ENCODE measurements at regions not wholly inside any gene's neighbourhood (a gene's known extent, or its start where the extent isn't known, plus 50 kb on each side); places are given as distances from the start of the nearest gene placed in this dataset.

DNA sequence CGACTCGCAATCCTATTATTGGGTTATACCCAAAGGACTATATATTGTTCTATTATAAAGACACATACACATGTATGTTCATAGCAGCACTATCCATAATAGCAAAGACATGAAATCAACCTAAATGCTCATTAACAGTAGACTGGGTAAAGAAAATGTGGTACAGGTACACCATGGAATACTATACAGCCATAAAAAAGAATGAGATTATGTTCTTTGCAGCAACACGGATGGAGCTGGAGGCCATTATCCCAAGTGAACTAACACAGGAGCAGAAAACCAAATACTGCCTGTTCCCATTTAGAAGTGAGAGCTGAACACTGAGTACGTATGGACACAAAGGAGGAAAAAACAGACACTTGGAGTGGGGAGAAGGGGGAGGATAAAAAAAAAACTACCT, 536.8 kb upstream of the DPP6 start:
- TF ChIP-seq CTCF (IDR thresholded peaks at IDR 0.05) = no peak
- H3K4me3 Mint-ChIP-seq = no peak overlapping the region
- no peaks in the 10 kb centered on the region for H3K4me1 ChIP-seq (ENCODE audit: control insufficient read depth in 1 of 2, insufficient read depth in 2 of 2, low read length in 2 of 2)
- H2AFZ ChIP-seq (ENCODE audit: insufficient read depth, low read depth, low read length, poor library complexity, severe bottlenecking) = no peak overlapping the region
- H3K9me3 ChIP-seq (replicated peaks in 1 of 2; ENCODE audit: control insufficient read depth in 1 of 2, insufficient read depth in 1 of 2, low read length in 2 of 2) = peaks cover 37 to 51% of the 10 kb centered on the region in 2 donors
- no peaks in the 10 kb centered on the region for H3K36me3 Mint-ChIP-seq
- H3K27me3 ChIP-seq (ENCODE audit: control insufficient read depth in 2 of 2, insufficient read depth in 2 of 2, low read length in 2 of 2) = no peaks in the 10 kb centered on the region
- H3K27ac Mint-ChIP-seq = peak overlapping the region in 1 of 7 donors; percentile 24
- H3K36me3 ChIP-seq (replicated peaks in 1 of 2; ENCODE audit: control insufficient read depth in 1 of 2, insufficient read depth in 2 of 2, low read length in 2 of 2) = no peaks in the 10 kb centered on the region
- no peak overlapping the region for H3K27ac ChIP-seq (ENCODE audit: low read depth in 1 of 2, low read length in 2 of 2)
- no peak overlapping the region for H3K9ac ChIP-seq (ENCODE audit: insufficient read depth, low read length, poor library complexity, severe bottlenecking)
- WGBS (ENCODE audit: insufficient coverage) = no CpG with 5 or more reads among the region's 4 CpGs
- H3K79me2 ChIP-seq (ENCODE audit: insufficient read depth, low read length) = no peaks in the 10 kb centered on the region
- H4K20me1 ChIP-seq (ENCODE audit: insufficient read depth, low read length) = no peaks in the 10 kb centered on the region
- peaks cover 9 to 40% (median 16%) of the 10 kb centered on the region in 7 donors for H3K9me3 Mint-ChIP-seq
- H3K4me2 ChIP-seq (replicated peaks; ENCODE audit: extremely low read depth, low read length, poor library complexity, severe bottlenecking) = no peak overlapping the region
- no peaks in the 10 kb centered on the region for H3K27me3 Mint-ChIP-seq (ENCODE audit: low read depth in 3 of 3)
- intact Hi-C loops (cut with micrococcal nuclease) = no loop called here
- no peaks in the 10 kb centered on the region for H3K4me1 Mint-ChIP-seq
- H3K4me3 ChIP-seq (replicated peaks in 1 of 3; ENCODE audit: low read depth in 2 of 3, low read length in 3 of 3) = no peak overlapping the region
- DNase-seq = no peak

DNA sequence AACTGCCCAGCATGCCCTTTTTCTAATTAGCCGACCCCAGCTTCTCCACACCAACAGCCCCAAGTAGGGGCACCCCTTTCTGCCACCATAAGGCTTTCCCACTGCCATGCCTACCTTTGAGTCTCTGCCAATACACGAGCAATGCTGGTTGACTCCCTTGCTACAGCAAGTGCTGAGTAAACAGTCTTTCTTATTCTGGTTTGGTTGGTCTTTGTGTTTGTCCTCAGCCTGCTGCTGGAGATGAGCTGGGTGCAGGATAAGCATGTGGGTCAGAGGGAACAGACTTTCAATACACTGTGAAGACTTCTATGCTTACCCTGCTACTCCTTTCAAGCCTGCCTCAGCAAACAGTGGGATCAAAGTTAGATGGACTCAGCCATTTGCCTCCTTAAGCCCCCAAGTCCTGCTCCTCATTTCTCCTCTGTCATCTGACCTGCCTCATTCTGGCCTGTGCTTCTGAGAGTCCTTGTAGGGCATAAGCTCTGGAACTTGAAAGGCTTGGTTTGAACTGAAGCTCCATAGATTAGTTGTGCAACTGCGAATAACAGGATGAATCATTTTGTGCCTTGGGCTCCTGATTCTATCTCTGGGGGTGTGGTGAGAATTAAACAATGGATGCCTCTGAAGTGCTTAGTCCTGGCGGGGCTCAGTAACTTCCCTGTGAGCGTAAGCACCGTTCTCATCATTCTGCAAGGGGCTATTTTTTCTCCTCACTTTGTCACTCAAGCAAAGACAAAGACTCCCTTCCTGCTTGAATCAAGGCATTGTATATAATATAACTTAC, 533.8 kb upstream of the DPP6 start:
- DNase-seq = no peak
- Histone ChIP-seq H3K9ac (ENCODE audit: insufficient read depth, low read length, poor library complexity, severe bottlenecking) (no peak overlapping the region), H3K4me1 (ENCODE audit: control insufficient read depth in 1 of 2, insufficient read depth in 2 of 2, low read length in 2 of 2) (no peaks in the 10 kb centered on the region), H3K79me2 (ENCODE audit: insufficient read depth, low read length) (no peaks in the 10 kb centered on the region), H3K4me2 (replicated peaks; ENCODE audit: extremely low read depth, low read length, poor library complexity, severe bottlenecking) (no peak overlapping the region), H3K36me3 (replicated peaks in 1 of 2; ENCODE audit: control insufficient read depth in 1 of 2, insufficient read depth in 2 of 2, low read length in 2 of 2) (no peaks in the 10 kb centered on the region), H3K4me3 (replicated peaks in 1 of 3; ENCODE audit: low read depth in 2 of 3, low read length in 3 of 3) (no peak overlapping the region), H3K9me3 (replicated peaks in 1 of 2; ENCODE audit: control insufficient read depth in 1 of 2, insufficient read depth in 1 of 2, low read length in 2 of 2) (peaks cover 40 to 48% of the 10 kb centered on the region in 2 donors), H4K20me1 (ENCODE audit: insufficient read depth, low read length) (no peaks in the 10 kb centered on the region), H2AFZ (ENCODE audit: insufficient read depth, low read depth, low read length, poor library complexity, severe bottlenecking) (no peak overlapping the region), H3K27me3 (ENCODE audit: control insufficient read depth in 2 of 2, insufficient read depth in 2 of 2, low read length in 2 of 2) (no peaks in the 10 kb centered on the region), H3K27ac (ENCODE audit: low read depth in 1 of 2, low read length in 2 of 2) (no peak overlapping the region)
- Mint-ChIP-seq H3K4me3 (no peak overlapping the region), H3K36me3 (no peaks in the 10 kb centered on the region), H3K9me3 (peaks cover 9 to 35% (median 20%) of the 10 kb centered on the region in 7 donors), H3K27ac (no peak overlapping the region), H3K4me1 (no peaks in the 10 kb centered on the region), H3K27me3 (ENCODE audit: low read depth in 3 of 3) (peaks cover 0 to 2% (median 0%) of the 10 kb centered on the region in 3 donors)
- no peak for TF ChIP-seq CTCF (IDR thresholded peaks at IDR 0.05)
- WGBS (ENCODE audit: insufficient coverage) = 83% methylated on average over 1 of the region's 6 CpGs
- intact Hi-C loops (cut with micrococcal nuclease) = no loop called here

Data from CD14-positive monocyte (primary cell).